ENCODE measurements at regions not wholly inside any gene's neighbourhood (a gene's known extent, or its start where the extent isn't known, plus 50 kb on each side); places are given as distances from the start of the nearest gene placed in this dataset.
"Not testable (repeated sequence)": the region's sequence is repeated elsewhere in the genome, so short reads cannot be mapped to it uniquely, and the experiment has no call there.

GRCh38 chr5:178063277-178063676 lies 50.1 kb upstream of the N4BP3 start:
- peaks cover 5% of the 10 kb centered on the region for H3K4me1 Mint-ChIP-seq (ENCODE audit: low read depth)
- no peak overlapping the region for H3K4me3 Mint-ChIP-seq
- ATAC-seq (no peak), DNase-seq (no peak)
- peaks cover 2% of the 10 kb centered on the region for H3K27me3 Mint-ChIP-seq (ENCODE audit: low read depth)
- H3K36me3 Mint-ChIP-seq (ENCODE audit: insufficient read depth), result no peaks in the 10 kb centered on the region
- no peaks in the 10 kb centered on the region for H3K9me3 Mint-ChIP-seq

- H3K27me3 Mint-ChIP-seq (ENCODE audit: low read depth), result no peaks in the 10 kb centered on the region
- peaks cover 2% of the 10 kb centered on the region for H3K4me1 Mint-ChIP-seq (ENCODE audit: low read depth)
- ATAC-seq (no peak), DNase-seq (no peak)
- no peaks in the 10 kb centered on the region for H3K36me3 Mint-ChIP-seq (ENCODE audit: insufficient read depth)
- H3K4me3 Mint-ChIP-seq, result no peak overlapping the region
- no peaks in the 10 kb centered on the region for H3K9me3 Mint-ChIP-seq
These were observed 54.9 kb upstream of the N4BP3 start for GRCh38 chr5:178058321-178059012.

GRCh38 chr5:178057839-178058238 lies 55.5 kb upstream of the N4BP3 start:
- Mint-ChIP-seq H3K36me3 (ENCODE audit: insufficient read depth) (no peaks in the 10 kb centered on the region), H3K27me3 (ENCODE audit: low read depth) (no peaks in the 10 kb centered on the region), H3K9me3 (no peaks in the 10 kb centered on the region), H3K4me1 (ENCODE audit: low read depth) (peaks cover 2% of the 10 kb centered on the region), H3K4me3 (no peak overlapping the region)
- ATAC-seq, result no peak
- DNase-seq, result no peak

- H3K4me3 Mint-ChIP-seq, result no peak overlapping the region
- ATAC-seq (no peak), DNase-seq (no peak)
- H3K27me3 Mint-ChIP-seq (ENCODE audit: low read depth), result no peaks in the 10 kb centered on the region
- H3K9me3 Mint-ChIP-seq, result no peaks in the 10 kb centered on the region
- no peaks in the 10 kb centered on the region for H3K4me1 Mint-ChIP-seq (ENCODE audit: low read depth)
- H3K36me3 Mint-ChIP-seq (ENCODE audit: insufficient read depth), result no peaks in the 10 kb centered on the region
These were observed 56.4 kb upstream of the N4BP3 start for GRCh38 chr5:178056935-178057334.

- not testable (repeated sequence) for ATAC-seq; H3K36me3 Mint-ChIP-seq (ENCODE audit: insufficient read depth); DNase-seq; H3K9me3 Mint-ChIP-seq; H3K27me3 Mint-ChIP-seq (ENCODE audit: low read depth); H3K4me3 Mint-ChIP-seq; H3K4me1 Mint-ChIP-seq (ENCODE audit: low read depth)
These were observed 57.8 kb upstream of the N4BP3 start for GRCh38 chr5:178055536-178055935.

- H3K4me1 Mint-ChIP-seq (ENCODE audit: low read depth); H3K27me3 Mint-ChIP-seq (ENCODE audit: low read depth); ATAC-seq; H3K36me3 Mint-ChIP-seq (ENCODE audit: insufficient read depth); H3K4me3 Mint-ChIP-seq; H3K9me3 Mint-ChIP-seq; DNase-seq: not testable (repeated sequence)
These were observed 56.0 kb upstream of the PROP1 start for GRCh38 chr5:178052062-178052461.

- not testable (repeated sequence) for H3K36me3 Mint-ChIP-seq (ENCODE audit: insufficient read depth); H3K27me3 Mint-ChIP-seq (ENCODE audit: low read depth); H3K4me1 Mint-ChIP-seq (ENCODE audit: low read depth); H3K4me3 Mint-ChIP-seq; H3K9me3 Mint-ChIP-seq; ATAC-seq; DNase-seq
These were observed 54.8 kb upstream of the PROP1 start for GRCh38 chr5:178050873-178051272.

- H3K27me3 Mint-ChIP-seq (ENCODE audit: low read depth); H3K4me3 Mint-ChIP-seq; H3K4me1 Mint-ChIP-seq (ENCODE audit: low read depth); H3K9me3 Mint-ChIP-seq; ATAC-seq; H3K36me3 Mint-ChIP-seq (ENCODE audit: insufficient read depth); DNase-seq: not testable (repeated sequence)
These were observed 51.9 kb upstream of the PROP1 start for GRCh38 chr5:178047943-178048342.

GRCh38 chr5:178046757-178047399 lies 50.8 kb upstream of the PROP1 start:
- not testable (repeated sequence) for H3K4me3 Mint-ChIP-seq; DNase-seq; H3K9me3 Mint-ChIP-seq; H3K36me3 Mint-ChIP-seq (ENCODE audit: insufficient read depth); H3K27me3 Mint-ChIP-seq (ENCODE audit: low read depth); H3K4me1 Mint-ChIP-seq (ENCODE audit: low read depth)
- peak in 1 of 2 donors; percentile 18 for ATAC-seq

GRCh38 chr5:178045963-178046362 lies 49.9 kb upstream of the PROP1 start:
- ATAC-seq; H3K27me3 Mint-ChIP-seq (ENCODE audit: low read depth); H3K4me1 Mint-ChIP-seq (ENCODE audit: low read depth); H3K9me3 Mint-ChIP-seq; H3K4me3 Mint-ChIP-seq; DNase-seq; H3K36me3 Mint-ChIP-seq (ENCODE audit: insufficient read depth): not testable (repeated sequence)

Data from activated T-cell treated with anti-CD3 and anti-CD28 coated beads, Interleukin-2, amount 50 U/mL, for 4 hours (primary cell).